Kidney epithelial cell (primary cell): ENCODE measurements at regions not wholly inside any gene's neighbourhood (a gene's known extent, or its start where the extent isn't known, plus 50 kb on each side); places are given as distances from the start of the nearest gene placed in this dataset.

Experiments used
- DNase-seq: peaks from one replicate; pipeline ENCODE4 v3.0.0-alpha.2; 2010; ENCODE audit warnings: low read depth
- H3K27me3 ChIP-seq: 2 replicates; pipeline ENCODE4 v1.6.0; 2011; ENCODE audit warnings: low read length; ENCODE audit not compliant: control insufficient read depth, insufficient read depth
- H3K36me3 ChIP-seq: 2 replicates; pipeline ENCODE4 v1.5.1; 2011; ENCODE audit warnings: low read length; ENCODE audit not compliant: control insufficient read depth, insufficient read depth
- H3K4me3 ChIP-seq: 2 replicates; pipeline ENCODE4 v1.5.1; 2011; ENCODE audit warnings: low read depth, mild to moderate bottlenecking, control low read depth, low read length
- TF ChIP-seq, protein P1 (sequence below): IDR thresholded peaks from 2 replicates; pipeline ENCODE4 v1.5.1; 2011; ENCODE audit warnings: mild to moderate bottlenecking, moderate library complexity, low read length, control low read depth, inconsistent platforms; ENCODE audit not compliant: insufficient read depth, poor library complexity, severe bottlenecking

- DNase-seq: no peak
- no peaks in the 10 kb centered on the region for H3K36me3 ChIP-seq
- H3K4me3 ChIP-seq: no peak overlapping the region
- TF ChIP-seq, protein P1, sequence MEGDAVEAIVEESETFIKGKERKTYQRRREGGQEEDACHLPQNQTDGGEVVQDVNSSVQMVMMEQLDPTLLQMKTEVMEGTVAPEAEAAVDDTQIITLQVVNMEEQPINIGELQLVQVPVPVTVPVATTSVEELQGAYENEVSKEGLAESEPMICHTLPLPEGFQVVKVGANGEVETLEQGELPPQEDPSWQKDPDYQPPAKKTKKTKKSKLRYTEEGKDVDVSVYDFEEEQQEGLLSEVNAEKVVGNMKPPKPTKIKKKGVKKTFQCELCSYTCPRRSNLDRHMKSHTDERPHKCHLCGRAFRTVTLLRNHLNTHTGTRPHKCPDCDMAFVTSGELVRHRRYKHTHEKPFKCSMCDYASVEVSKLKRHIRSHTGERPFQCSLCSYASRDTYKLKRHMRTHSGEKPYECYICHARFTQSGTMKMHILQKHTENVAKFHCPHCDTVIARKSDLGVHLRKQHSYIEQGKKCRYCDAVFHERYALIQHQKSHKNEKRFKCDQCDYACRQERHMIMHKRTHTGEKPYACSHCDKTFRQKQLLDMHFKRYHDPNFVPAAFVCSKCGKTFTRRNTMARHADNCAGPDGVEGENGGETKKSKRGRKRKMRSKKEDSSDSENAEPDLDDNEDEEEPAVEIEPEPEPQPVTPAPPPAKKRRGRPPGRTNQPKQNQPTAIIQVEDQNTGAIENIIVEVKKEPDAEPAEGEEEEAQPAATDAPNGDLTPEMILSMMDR: no peak
- no peaks in the 10 kb centered on the region for H3K27me3 ChIP-seq
Measured at GRCh38 chr2:147137711-147138110, 707.1 kb upstream of the ACVR2A start.

DNA sequence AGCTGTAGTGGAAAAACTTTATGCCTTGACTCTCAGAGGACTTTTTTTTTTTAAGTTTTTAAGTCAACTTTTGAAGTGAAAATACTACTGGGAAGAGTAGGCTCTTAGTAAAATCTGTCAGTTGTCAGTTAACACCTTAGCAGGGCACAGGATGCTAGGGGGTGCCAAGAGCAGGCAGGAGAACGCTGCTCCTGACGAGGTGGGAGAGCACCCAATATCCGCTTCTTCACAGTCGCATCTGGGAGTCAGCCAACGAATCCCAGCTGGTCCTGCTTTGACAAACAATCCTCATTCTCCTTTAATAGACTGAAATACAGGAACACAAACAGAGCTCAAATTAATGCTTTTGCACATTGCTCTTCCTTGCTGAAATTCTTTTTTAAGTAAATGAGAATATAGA, 709.5 kb upstream of the ACVR2A start:
- Histone ChIP-seq H3K4me3 (no peak overlapping the region), H3K27me3 (no peaks in the 10 kb centered on the region), H3K36me3 (no peaks in the 10 kb centered on the region)
- TF ChIP-seq, protein P1: no peak
- DNase-seq: no peak

GRCh38 chr2:147133286-147133908, 711.4 kb upstream of the ACVR2A start:
- no peak for DNase-seq
- TF ChIP-seq, protein P1: no peak

GRCh38 chr2:147125145-147125544, 719.7 kb upstream of the ACVR2A start:
- TF ChIP-seq, protein P1: no peak
- H3K27me3 ChIP-seq: no peaks in the 10 kb centered on the region
- no peak for DNase-seq
- no peak overlapping the region for H3K4me3 ChIP-seq
- no peaks in the 10 kb centered on the region for H3K36me3 ChIP-seq

More at GRCh38 chr2:147133286-147133908, 711.4 kb upstream of the ACVR2A start:
- Histone ChIP-seq H3K27me3 (no peaks in the 10 kb centered on the region), H3K4me3 (no peak overlapping the region), H3K36me3 (no peaks in the 10 kb centered on the region)

DNA sequence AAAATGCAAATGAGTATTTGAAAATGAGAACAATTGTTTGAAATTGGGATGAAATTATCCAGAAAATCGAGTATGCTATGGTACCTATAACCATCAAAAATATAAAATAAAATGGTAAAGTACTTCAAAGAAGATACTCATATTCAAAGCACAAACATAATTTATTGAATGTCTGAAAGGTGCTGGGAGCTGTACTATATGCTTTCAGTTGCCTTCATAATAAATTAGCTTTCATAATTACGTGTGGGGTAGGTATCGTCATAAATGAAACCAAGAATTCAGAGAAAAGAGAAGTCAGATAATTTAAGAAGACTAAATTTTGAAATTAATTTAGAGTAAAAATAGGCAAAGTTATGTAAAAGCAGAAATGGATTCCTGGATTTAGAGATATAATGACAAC, 721.9 kb upstream of the ACVR2A start:
- H3K4me3 ChIP-seq: no peak overlapping the region
- no peaks in the 10 kb centered on the region for H3K36me3 ChIP-seq
- TF ChIP-seq, protein P1: no peak
- DNase-seq: no peak
- no peaks in the 10 kb centered on the region for H3K27me3 ChIP-seq

DNA sequence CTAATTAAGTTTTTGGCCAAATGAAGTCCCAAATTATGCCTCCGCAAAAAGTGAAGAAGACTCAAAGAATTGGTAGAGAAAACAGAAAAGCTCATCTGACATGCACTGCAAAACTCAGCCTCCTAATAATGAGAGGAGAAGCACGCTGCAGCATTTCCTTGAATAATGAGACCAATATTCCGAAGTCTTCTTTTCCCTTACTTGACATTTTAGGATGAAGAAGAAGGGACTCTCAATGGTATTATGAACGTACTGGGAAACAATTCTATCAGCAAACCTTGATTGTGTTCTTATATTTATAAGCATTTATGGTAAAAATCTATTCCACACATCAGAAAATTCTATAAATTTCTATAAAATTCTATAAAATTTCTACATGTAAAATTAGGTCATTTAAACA, 733.9 kb upstream of the ACVR2A start:
- no peaks in the 10 kb centered on the region for H3K27me3 ChIP-seq
- H3K4me3 ChIP-seq: no peak overlapping the region
- no peak for DNase-seq
- H3K36me3 ChIP-seq: no peaks in the 10 kb centered on the region
- TF ChIP-seq, protein P1: no peak
